Activated CD4-positive, alpha-beta T cell treated with anti-CD3 and anti-CD28 coated beads for 36 hours (primary cell): ENCODE measurements at regions not wholly inside any gene's neighbourhood (a gene's known extent, or its start where the extent isn't known, plus 50 kb on each side); places are given as distances from the start of the nearest gene placed in this dataset.

Source experiments
- ATAC-seq: fragments of 200-7000 bp; cut with Tn5 transposase; one replicate; pipeline ENCODE4 v1.10.0; 2021; ENCODE audit warnings: mild to moderate bottlenecking, moderate library complexity
- CTCF ChIA-PET: fragments of 350-600 bp; sonication (Branson Sonifier 250); formaldehyde crosslinking; loops from one replicate; lab custom pipeline; 2021; ENCODE audit warnings: antibody characterized with exemption; lab: Charles Lee
- POLR2A ChIA-PET: fragments of 350-600 bp; sonication (Branson Sonifier 250); formaldehyde crosslinking; loops from one replicate; lab custom pipeline; 2021; ENCODE audit warnings: antibody characterized with exemption, inconsistent platforms; lab: Charles Lee
- DNase-seq: peaks from one replicate; pipeline ENCODE4 v3.0.0-alpha.2; 2020
- H3K27ac Mint-ChIP-seq: one replicate; pipeline ENCODE4 v1.8.0; 2021; ENCODE audit warnings: mixed read lengths
- H3K27me3 Mint-ChIP-seq: one replicate; pipeline ENCODE4 v1.8.0; 2021; ENCODE audit warnings: mixed read lengths
- H3K36me3 Mint-ChIP-seq: one replicate; pipeline ENCODE4 v1.8.0; 2021; ENCODE audit warnings: low read depth, mixed read lengths
- H3K4me1 Mint-ChIP-seq: one replicate; pipeline ENCODE4 v1.8.0; 2021; ENCODE audit warnings: mixed read lengths
- H3K4me3 Mint-ChIP-seq: one replicate; pipeline ENCODE4 v1.8.0; 2021; ENCODE audit warnings: mild to moderate bottlenecking, moderate library complexity, mixed read lengths
- H3K9me3 Mint-ChIP-seq: one replicate; pipeline ENCODE4 v1.8.0; 2021; ENCODE audit warnings: low read depth, mixed read lengths
- intact Hi-C, 2 experiments: fragments of 100-400 bp; cut with DNase I in 1 of 2; cut with micrococcal nuclease in 1 of 2; formaldehyde crosslinking; loops; one replicate each; pipeline versions ENCODE4 v1.14.2 to v1.15.1; 2022 to 2024; cut with DNase I, micrococcal nuclease

- Mint-ChIP-seq H3K4me3 (no peak overlapping the region), H3K9me3 (no peaks in the 10 kb centered on the region), H3K4me1 (no peaks in the 10 kb centered on the region), H3K27ac (no peak overlapping the region), H3K27me3 (peaks cover 2% of the 10 kb centered on the region), H3K36me3 (no peaks in the 10 kb centered on the region)
- ChIA-PET POLR2A (no interaction called here), CTCF (interaction anchor here (1.3 kb wide), 1 partner anchor 31 kb away, joined by 3 read pairs; no protein-coding TSS in a partner anchor)
- DNase-seq (no peak), ATAC-seq (no peak)
- intact Hi-C loops = no loop called here
These were observed 199.3 kb upstream of the ACTBL2 start for GRCh38 chr5:57681942-57682341.

GRCh38 chr5:57680686-57681085, 198.1 kb upstream of the ACTBL2 start:
- DNase-seq (no peak), ATAC-seq (no peak)
- Mint-ChIP-seq H3K27ac (no peak overlapping the region), H3K9me3 (no peaks in the 10 kb centered on the region), H3K4me3 (no peak overlapping the region), H3K27me3 (peaks cover 2% of the 10 kb centered on the region), H3K36me3 (no peaks in the 10 kb centered on the region), H3K4me1 (no peaks in the 10 kb centered on the region)
- intact Hi-C loops = no loop called here
- POLR2A ChIA-PET = no interaction called here
- CTCF ChIA-PET = no interaction called here

- ATAC-seq = no peak
- H3K4me3 Mint-ChIP-seq = no peak overlapping the region
- ChIA-PET CTCF (no interaction called here), POLR2A (no interaction called here)
- no peaks in the 10 kb centered on the region for H3K36me3 Mint-ChIP-seq
- DNase-seq = no peak
- no peaks in the 10 kb centered on the region for H3K9me3 Mint-ChIP-seq
- H3K4me1 Mint-ChIP-seq = no peaks in the 10 kb centered on the region
- H3K27me3 Mint-ChIP-seq = peaks cover 4% of the 10 kb centered on the region
- intact Hi-C loops = no loop called here
- H3K27ac Mint-ChIP-seq = no peak overlapping the region
These were observed 194.6 kb upstream of the ACTBL2 start for GRCh38 chr5:57677235-57677634.

- Mint-ChIP-seq H3K9me3 (no peaks in the 10 kb centered on the region), H3K27me3 (peaks cover 4% of the 10 kb centered on the region), H3K4me3 (no peak overlapping the region), H3K36me3 (no peaks in the 10 kb centered on the region), H3K4me1 (no peaks in the 10 kb centered on the region), H3K27ac (no peak overlapping the region)
- ChIA-PET CTCF (no interaction called here), POLR2A (no interaction called here)
- no peak for ATAC-seq
- no peak for DNase-seq
- intact Hi-C loops = no loop called here
These were observed 193.8 kb upstream of the ACTBL2 start for GRCh38 chr5:57676222-57677098.

- ATAC-seq (no peak), DNase-seq (no peak)
- Mint-ChIP-seq H3K4me3 (no peak overlapping the region), H3K4me1 (no peaks in the 10 kb centered on the region), H3K9me3 (no peaks in the 10 kb centered on the region), H3K36me3 (no peaks in the 10 kb centered on the region), H3K27me3 (peaks cover 2% of the 10 kb centered on the region), H3K27ac (no peak overlapping the region)
- intact Hi-C loops = no loop called here
- ChIA-PET POLR2A (no interaction called here), CTCF (interaction anchor here (1.1 kb wide), 1 partner anchor 25 kb away, joined by 3 read pairs; no protein-coding TSS in a partner anchor)
These were observed 192.6 kb upstream of the ACTBL2 start for GRCh38 chr5:57675236-57675635.

GRCh38 chr5:57671371-57671770, 188.8 kb upstream of the ACTBL2 start:
- H3K27me3 Mint-ChIP-seq = peaks cover 2% of the 10 kb centered on the region
- H3K4me1 Mint-ChIP-seq = no peaks in the 10 kb centered on the region
- no peaks in the 10 kb centered on the region for H3K9me3 Mint-ChIP-seq
- no peak for ATAC-seq
- intact Hi-C loops = no loop called here
- H3K27ac Mint-ChIP-seq = no peak overlapping the region
- POLR2A ChIA-PET = no interaction called here
- H3K36me3 Mint-ChIP-seq = no peaks in the 10 kb centered on the region
- CTCF ChIA-PET = interaction anchor here (0.6 kb wide), 1 partner anchor 1202 kb away, joined by 3 read pairs; no protein-coding TSS in a partner anchor
- H3K4me3 Mint-ChIP-seq = no peak overlapping the region
- DNase-seq = no peak

GRCh38 chr5:57666582-57666981, 184.0 kb upstream of the ACTBL2 start:
- intact Hi-C loops = no loop called here
- Mint-ChIP-seq H3K27ac (no peak overlapping the region), H3K4me1 (no peaks in the 10 kb centered on the region), H3K36me3 (no peaks in the 10 kb centered on the region), H3K4me3 (no peak overlapping the region), H3K27me3 (no peaks in the 10 kb centered on the region), H3K9me3 (no peaks in the 10 kb centered on the region)
- ChIA-PET POLR2A (no interaction called here), CTCF (interaction anchor here (0.6 to 0.8 kb wide), 2 partner anchors 408 to 1134 kb away, joined by 4 read pairs; no protein-coding TSS in a partner anchor)
- DNase-seq (no peak), ATAC-seq (no peak)

- ChIA-PET CTCF (no interaction called here), POLR2A (no interaction called here)
- H3K4me1 Mint-ChIP-seq = no peaks in the 10 kb centered on the region
- intact Hi-C loops = no loop called here
- H3K27me3 Mint-ChIP-seq = no peaks in the 10 kb centered on the region
- H3K4me3 Mint-ChIP-seq = no peak overlapping the region
- no peak overlapping the region for H3K27ac Mint-ChIP-seq
- H3K9me3 Mint-ChIP-seq = no peaks in the 10 kb centered on the region
- DNase-seq (peak; percentile 5), ATAC-seq (no peak)
- no peaks in the 10 kb centered on the region for H3K36me3 Mint-ChIP-seq
These were observed 182.7 kb upstream of the ACTBL2 start for GRCh38 chr5:57665146-57665936.

- H3K9me3 Mint-ChIP-seq = no peaks in the 10 kb centered on the region
- POLR2A ChIA-PET = no interaction called here
- ATAC-seq = no peak
- CTCF ChIA-PET = no interaction called here
- no peak for DNase-seq
- intact Hi-C loops = no loop called here
- no peak overlapping the region for H3K4me3 Mint-ChIP-seq
- H3K27me3 Mint-ChIP-seq = no peaks in the 10 kb centered on the region
- H3K36me3 Mint-ChIP-seq = no peaks in the 10 kb centered on the region
- no peak overlapping the region for H3K27ac Mint-ChIP-seq
- H3K4me1 Mint-ChIP-seq = no peaks in the 10 kb centered on the region
These were observed 182.1 kb upstream of the ACTBL2 start for GRCh38 chr5:57664700-57665099.

- Mint-ChIP-seq H3K27me3 (peaks cover 2% of the 10 kb centered on the region), H3K27ac (no peak overlapping the region), H3K36me3 (no peaks in the 10 kb centered on the region), H3K9me3 (no peaks in the 10 kb centered on the region), H3K4me1 (no peaks in the 10 kb centered on the region), H3K4me3 (no peak overlapping the region)
- ATAC-seq (no peak), DNase-seq (no peak)
- ChIA-PET POLR2A (no interaction called here), CTCF (interaction anchor here (1.0 kb wide), 1 partner anchor 13 kb away, joined by 6 read pairs; no protein-coding TSS in a partner anchor)
- intact Hi-C loops = no loop called here
These were observed 180.9 kb upstream of the ACTBL2 start for GRCh38 chr5:57663466-57663865.

GRCh38 chr5:57662991-57663390, 180.4 kb upstream of the ACTBL2 start:
- no peaks in the 10 kb centered on the region for H3K4me1 Mint-ChIP-seq
- H3K27ac Mint-ChIP-seq = no peak overlapping the region
- CTCF ChIA-PET = interaction anchor here (0.7 to 1.0 kb wide), 2 partner anchors 12 to 17 kb away, joined by 3 to 6 read pairs; no protein-coding TSS in a partner anchor
- ATAC-seq (no peak), DNase-seq (no peak)
- H3K4me3 Mint-ChIP-seq = no peak overlapping the region
- POLR2A ChIA-PET = no interaction called here
- intact Hi-C loops = no loop called here
- H3K9me3 Mint-ChIP-seq = no peaks in the 10 kb centered on the region
- peaks cover 2% of the 10 kb centered on the region for H3K27me3 Mint-ChIP-seq
- H3K36me3 Mint-ChIP-seq = no peaks in the 10 kb centered on the region
